ENCODE measurements at regions not wholly inside any gene's neighbourhood (a gene's known extent, or its start where the extent isn't known, plus 50 kb on each side); places are given as distances from the start of the nearest gene placed in this dataset.
A peak's percentile ranks its signal among the peaks of the same experiment; 100 is the strongest.

DNA sequence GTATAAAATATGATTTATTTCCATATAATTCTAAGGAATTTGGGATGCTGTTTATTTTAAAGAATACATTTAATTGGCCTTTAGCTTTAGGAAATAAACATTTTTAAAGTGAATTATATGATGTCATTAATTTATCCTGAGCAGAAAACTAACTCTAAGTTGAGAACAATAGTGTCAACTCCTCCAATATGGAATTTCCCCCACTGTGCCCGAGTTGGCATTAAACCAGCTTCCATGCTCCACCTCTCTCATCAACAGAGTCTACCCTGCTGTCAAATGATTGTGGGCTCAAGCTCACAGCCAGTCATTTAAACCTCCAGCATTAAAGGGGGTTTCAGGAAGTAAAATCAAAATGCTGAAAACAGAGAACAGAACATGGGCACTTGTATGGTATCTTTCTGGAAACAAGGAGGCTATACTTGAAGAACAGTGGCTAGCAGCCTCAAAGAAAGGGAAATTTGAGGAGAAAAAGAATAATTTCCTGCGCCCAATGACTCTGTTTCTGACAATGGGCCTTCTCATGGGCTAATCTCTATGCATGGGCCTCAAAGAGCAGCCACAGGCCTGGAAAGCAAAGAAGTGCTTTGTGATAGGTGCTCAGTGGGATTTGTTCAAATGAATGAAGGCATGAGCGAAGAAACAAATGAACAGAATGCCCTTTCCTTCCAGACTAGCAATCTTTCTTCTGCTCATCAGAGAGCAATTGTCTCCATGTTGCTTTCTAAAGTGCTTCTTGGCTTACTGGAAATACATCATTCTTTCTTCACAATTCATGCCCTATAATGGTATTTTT is 252.8 kb downstream of the MTX2 start:
- ChIA-PET CTCF (ENCODE audit: low intra/inter-chr PET ratio, low total read pairs) (no interaction called here), POLR2A (no interaction called here)
- Histone ChIP-seq H4K20me1 (ENCODE audit: insufficient read depth, low read length) (no peaks in the 10 kb centered on the region), H3K9ac (ENCODE audit: insufficient read depth, low read depth, low read length) (no peak overlapping the region), H3K27ac (ENCODE audit: extremely low read length, insufficient read depth, low read length) (no peak overlapping the region), H3K4me3 (replicated peaks in 1 of 3; ENCODE audit: insufficient read depth in 1 of 3, low read depth in 2 of 3, low read length in 3 of 3) (no peak overlapping the region), H2AFZ (ENCODE audit: low read length) (no peak overlapping the region), H3K9me3 (ENCODE audit: low read length) (no peaks in the 10 kb centered on the region), H3K4me1 (ENCODE audit: insufficient read depth, low read length) (no peaks in the 10 kb centered on the region), H3K4me2 (ENCODE audit: low read depth, low read length) (no peak overlapping the region), H3K27me3 (ENCODE audit: control insufficient read depth in 1 of 2, insufficient read depth in 2 of 2, low read length in 2 of 2) (no peaks in the 10 kb centered on the region; a peak in 1 of 5 replicates), H3K36me3 (replicated peaks in 1 of 2; ENCODE audit: control insufficient read depth in 1 of 2, insufficient read depth in 2 of 2, low read length in 2 of 2) (no peaks in the 10 kb centered on the region), H3K79me2 (ENCODE audit: insufficient read depth, low read length) (no peaks in the 10 kb centered on the region)
- 1% methylated on average over 3 of the region's 3 CpGs for WGBS (ENCODE audit: low lambda C conversion rate)
- FAIRE-seq (no peak), DNase-seq (ENCODE audit: low spot score) (no peak), ATAC-seq (no peak)
- intact Hi-C loops (cut with micrococcal nuclease; ENCODE audit: unreplicated experiment) (no loop called here), in situ Hi-C loops (cut with HindIII; ENCODE audit: extremely low pct_ligation_motif_present, low pct_unique_long_range_greater_than_20kb) (no loop called here)
- TF ChIP-seq ATF7 (IDR thresholded peaks at IDR 0.05) (peak; percentile 78), ATF7 (CRISPR knock-in tag; IDR thresholded peaks at IDR 0.05) (no peak), MEF2D (CRISPR knock-in tag; IDR thresholded peaks at IDR 0.05) (no peak)
- no TSS peak for BruUV-seq (replicated peaks)

GRCh38 chr2:176525086-176525485 is 255.8 kb downstream of the MTX2 start:
- BruUV-seq (replicated peaks) = no TSS peak
- CTCF ChIA-PET (ENCODE audit: low intra/inter-chr PET ratio, low total read pairs) = no interaction called here
- Histone ChIP-seq H3K4me1 (ENCODE audit: insufficient read depth, low read length) (no peaks in the 10 kb centered on the region), H3K4me3 (replicated peaks in 1 of 3; ENCODE audit: insufficient read depth in 1 of 3, low read depth in 2 of 3, low read length in 3 of 3) (no peak overlapping the region), H3K79me2 (ENCODE audit: insufficient read depth, low read length) (no peaks in the 10 kb centered on the region), H3K4me2 (ENCODE audit: low read depth, low read length) (no peak overlapping the region), H4K20me1 (ENCODE audit: insufficient read depth, low read length) (no peaks in the 10 kb centered on the region), H2AFZ (ENCODE audit: low read length) (no peak overlapping the region), H3K27ac (ENCODE audit: extremely low read length, insufficient read depth, low read length) (no peak overlapping the region), H3K36me3 (replicated peaks in 1 of 2; ENCODE audit: control insufficient read depth in 1 of 2, insufficient read depth in 2 of 2, low read length in 2 of 2) (no peaks in the 10 kb centered on the region), H3K27me3 (ENCODE audit: control insufficient read depth in 1 of 2, insufficient read depth in 2 of 2, low read length in 2 of 2) (peaks cover 0 to 6% of the 10 kb centered on the region in 2 experiments; a peak in 2 of 5 replicates), H3K9ac (ENCODE audit: insufficient read depth, low read depth, low read length) (no peak overlapping the region), H3K9me3 (ENCODE audit: low read length) (no peaks in the 10 kb centered on the region)
- ATAC-seq = no peak
- no peak for FAIRE-seq
- in situ Hi-C loops (cut with HindIII; ENCODE audit: extremely low pct_ligation_motif_present, low pct_unique_long_range_greater_than_20kb) = no loop called here
- WGBS (ENCODE audit: low lambda C conversion rate) = 4% methylated on average over 2 of the region's 2 CpGs
- intact Hi-C loops (cut with micrococcal nuclease; ENCODE audit: unreplicated experiment) = no loop called here
- DNase-seq (ENCODE audit: low spot score) = no peak
- POLR2A ChIA-PET = no interaction called here
- TF ChIP-seq, protein P1, sequence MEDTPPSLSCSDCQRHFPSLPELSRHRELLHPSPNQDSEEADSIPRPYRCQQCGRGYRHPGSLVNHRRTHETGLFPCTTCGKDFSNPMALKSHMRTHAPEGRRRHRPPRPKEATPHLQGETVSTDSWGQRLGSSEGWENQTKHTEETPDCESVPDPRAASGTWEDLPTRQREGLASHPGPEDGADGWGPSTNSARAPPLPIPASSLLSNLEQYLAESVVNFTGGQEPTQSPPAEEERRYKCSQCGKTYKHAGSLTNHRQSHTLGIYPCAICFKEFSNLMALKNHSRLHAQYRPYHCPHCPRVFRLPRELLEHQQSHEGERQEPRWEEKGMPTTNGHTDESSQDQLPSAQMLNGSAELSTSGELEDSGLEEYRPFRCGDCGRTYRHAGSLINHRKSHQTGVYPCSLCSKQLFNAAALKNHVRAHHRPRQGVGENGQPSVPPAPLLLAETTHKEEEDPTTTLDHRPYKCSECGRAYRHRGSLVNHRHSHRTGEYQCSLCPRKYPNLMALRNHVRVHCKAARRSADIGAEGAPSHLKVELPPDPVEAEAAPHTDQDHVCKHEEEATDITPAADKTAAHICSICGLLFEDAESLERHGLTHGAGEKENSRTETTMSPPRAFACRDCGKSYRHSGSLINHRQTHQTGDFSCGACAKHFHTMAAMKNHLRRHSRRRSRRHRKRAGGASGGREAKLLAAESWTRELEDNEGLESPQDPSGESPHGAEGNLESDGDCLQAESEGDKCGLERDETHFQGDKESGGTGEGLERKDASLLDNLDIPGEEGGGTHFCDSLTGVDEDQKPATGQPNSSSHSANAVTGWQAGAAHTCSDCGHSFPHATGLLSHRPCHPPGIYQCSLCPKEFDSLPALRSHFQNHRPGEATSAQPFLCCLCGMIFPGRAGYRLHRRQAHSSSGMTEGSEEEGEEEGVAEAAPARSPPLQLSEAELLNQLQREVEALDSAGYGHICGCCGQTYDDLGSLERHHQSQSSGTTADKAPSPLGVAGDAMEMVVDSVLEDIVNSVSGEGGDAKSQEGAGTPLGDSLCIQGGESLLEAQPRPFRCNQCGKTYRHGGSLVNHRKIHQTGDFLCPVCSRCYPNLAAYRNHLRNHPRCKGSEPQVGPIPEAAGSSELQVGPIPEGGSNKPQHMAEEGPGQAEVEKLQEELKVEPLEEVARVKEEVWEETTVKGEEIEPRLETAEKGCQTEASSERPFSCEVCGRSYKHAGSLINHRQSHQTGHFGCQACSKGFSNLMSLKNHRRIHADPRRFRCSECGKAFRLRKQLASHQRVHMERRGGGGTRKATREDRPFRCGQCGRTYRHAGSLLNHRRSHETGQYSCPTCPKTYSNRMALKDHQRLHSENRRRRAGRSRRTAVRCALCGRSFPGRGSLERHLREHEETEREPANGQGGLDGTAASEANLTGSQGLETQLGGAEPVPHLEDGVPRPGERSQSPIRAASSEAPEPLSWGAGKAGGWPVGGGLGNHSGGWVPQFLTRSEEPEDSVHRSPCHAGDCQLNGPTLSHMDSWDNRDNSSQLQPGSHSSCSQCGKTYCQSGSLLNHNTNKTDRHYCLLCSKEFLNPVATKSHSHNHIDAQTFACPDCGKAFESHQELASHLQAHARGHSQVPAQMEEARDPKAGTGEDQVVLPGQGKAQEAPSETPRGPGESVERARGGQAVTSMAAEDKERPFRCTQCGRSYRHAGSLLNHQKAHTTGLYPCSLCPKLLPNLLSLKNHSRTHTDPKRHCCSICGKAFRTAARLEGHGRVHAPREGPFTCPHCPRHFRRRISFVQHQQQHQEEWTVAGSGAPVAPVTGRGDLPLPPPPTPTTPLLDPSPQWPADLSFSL (CRISPR knock-in tag; IDR thresholded peaks at IDR 0.05) = no peak
- TF ChIP-seq IRF9 (CRISPR knock-in tag; IDR thresholded peaks at IDR 0.05; ENCODE audit: borderline replicate concordance) (no peak), PRMT3 (CRISPR knock-in tag; IDR thresholded peaks at IDR 0.05; ENCODE audit: borderline replicate concordance, low read depth) (no peak), CREM (IDR thresholded peaks at IDR 0.05) (no peak), CREM (CRISPR knock-in tag; IDR thresholded peaks at IDR 0.05) (no peak), RFXANK (CRISPR knock-in tag; IDR thresholded peaks at IDR 0.05) (no peak), ZNF891 (CRISPR knock-in tag; IDR thresholded peaks at IDR 0.05) (no peak), ELF3 (CRISPR knock-in tag; IDR thresholded peaks at IDR 0.05) (no peak), KDM2A (CRISPR knock-in tag; IDR thresholded peaks at IDR 0.05; ENCODE audit: borderline replicate concordance, low read depth) (no peak)

All from HepG2 (cell line).